ENCODE measurements at regions not wholly inside any gene's neighbourhood (a gene's known extent, or its start where the extent isn't known, plus 50 kb on each side); places are given as distances from the start of the nearest gene placed in this dataset.

GRCh38 chr15:47390208-47390765, 327.0 kb upstream of the SEMA6D start:
- no peaks in the 10 kb centered on the region for H3K9me3 ChIP-seq (ENCODE audit: control insufficient read depth in 1 of 2, low read length in 2 of 2)
- H3K27me3 ChIP-seq (ENCODE audit: low read depth, low read length), result no peaks in the 10 kb centered on the region
- H3K4me1 ChIP-seq (ENCODE audit: control insufficient read depth in 1 of 2, insufficient read depth in 2 of 2, low read length in 2 of 2), result no peaks in the 10 kb centered on the region
- no peak overlapping the region for H3K4me3 ChIP-seq (ENCODE audit: low read depth in 1 of 2, low read length in 2 of 2)
- H3K27ac ChIP-seq (ENCODE audit: low read length), result no peak overlapping the region
- H3K36me3 ChIP-seq (ENCODE audit: control insufficient read depth in 1 of 2, insufficient read depth in 2 of 2, low read length in 2 of 2), result no peaks in the 10 kb centered on the region

- no peaks in the 10 kb centered on the region for H3K4me1 ChIP-seq (ENCODE audit: control insufficient read depth in 1 of 2, insufficient read depth in 2 of 2, low read length in 2 of 2)
- H3K4me3 ChIP-seq (ENCODE audit: low read depth in 1 of 2, low read length in 2 of 2), result no peak overlapping the region
- H3K9me3 ChIP-seq (ENCODE audit: control insufficient read depth in 1 of 2, low read length in 2 of 2), result no peaks in the 10 kb centered on the region
- H3K27ac ChIP-seq (ENCODE audit: low read length), result no peak overlapping the region
- no peaks in the 10 kb centered on the region for H3K36me3 ChIP-seq (ENCODE audit: control insufficient read depth in 1 of 2, insufficient read depth in 2 of 2, low read length in 2 of 2)
- H3K27me3 ChIP-seq (ENCODE audit: low read depth, low read length), result no peaks in the 10 kb centered on the region
Observed at GRCh38 chr15:47394286-47394809, 323.0 kb upstream of the SEMA6D start.

DNA sequence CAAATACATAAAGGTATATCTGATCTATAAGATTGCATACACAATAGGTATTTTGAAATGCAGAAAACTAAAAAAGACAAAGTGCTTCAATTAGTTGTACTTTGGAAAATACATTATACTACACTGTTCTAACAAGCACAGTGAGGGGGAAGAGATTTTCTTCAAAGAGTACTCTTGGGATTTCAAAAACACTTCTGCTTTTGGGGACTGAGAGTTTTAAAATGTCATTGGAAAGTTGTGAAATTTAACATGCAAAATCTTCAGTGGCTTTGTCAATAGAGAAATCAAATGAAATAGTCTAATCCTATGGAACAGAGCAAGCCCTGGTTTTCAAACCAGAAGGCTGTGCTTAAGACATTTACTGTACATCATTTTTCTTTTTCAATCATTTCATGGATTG, 322.2 kb upstream of the SEMA6D start:
- H3K27ac ChIP-seq (ENCODE audit: low read length), result no peak overlapping the region
- no peaks in the 10 kb centered on the region for H3K27me3 ChIP-seq (ENCODE audit: low read depth, low read length)
- H3K9me3 ChIP-seq (ENCODE audit: control insufficient read depth in 1 of 2, low read length in 2 of 2), result no peaks in the 10 kb centered on the region
- H3K36me3 ChIP-seq (ENCODE audit: control insufficient read depth in 1 of 2, insufficient read depth in 2 of 2, low read length in 2 of 2), result no peaks in the 10 kb centered on the region
- H3K4me3 ChIP-seq (ENCODE audit: low read depth in 1 of 2, low read length in 2 of 2), result no peak overlapping the region
- H3K4me1 ChIP-seq (ENCODE audit: control insufficient read depth in 1 of 2, insufficient read depth in 2 of 2, low read length in 2 of 2), result no peaks in the 10 kb centered on the region

GRCh38 chr15:47397655-47398054, 319.6 kb upstream of the SEMA6D start:
- Histone ChIP-seq H3K4me3 (ENCODE audit: low read depth in 1 of 2, low read length in 2 of 2) (no peak overlapping the region), H3K9me3 (ENCODE audit: control insufficient read depth in 1 of 2, low read length in 2 of 2) (no peaks in the 10 kb centered on the region), H3K27ac (ENCODE audit: low read length) (no peak overlapping the region), H3K27me3 (ENCODE audit: low read depth, low read length) (no peaks in the 10 kb centered on the region), H3K36me3 (ENCODE audit: control insufficient read depth in 1 of 2, insufficient read depth in 2 of 2, low read length in 2 of 2) (no peaks in the 10 kb centered on the region), H3K4me1 (ENCODE audit: control insufficient read depth in 1 of 2, insufficient read depth in 2 of 2, low read length in 2 of 2) (no peaks in the 10 kb centered on the region)

GRCh38 chr15:47398132-47398531, 319.2 kb upstream of the SEMA6D start:
- Histone ChIP-seq H3K4me3 (ENCODE audit: low read depth in 1 of 2, low read length in 2 of 2) (no peak overlapping the region), H3K27ac (ENCODE audit: low read length) (no peak overlapping the region), H3K4me1 (ENCODE audit: control insufficient read depth in 1 of 2, insufficient read depth in 2 of 2, low read length in 2 of 2) (no peaks in the 10 kb centered on the region), H3K9me3 (ENCODE audit: control insufficient read depth in 1 of 2, low read length in 2 of 2) (no peaks in the 10 kb centered on the region), H3K36me3 (ENCODE audit: control insufficient read depth in 1 of 2, insufficient read depth in 2 of 2, low read length in 2 of 2) (no peaks in the 10 kb centered on the region), H3K27me3 (ENCODE audit: low read depth, low read length) (no peaks in the 10 kb centered on the region)

GRCh38 chr15:47398594-47398993, 318.7 kb upstream of the SEMA6D start:
- no peaks in the 10 kb centered on the region for H3K36me3 ChIP-seq (ENCODE audit: control insufficient read depth in 1 of 2, insufficient read depth in 2 of 2, low read length in 2 of 2)
- H3K27ac ChIP-seq (ENCODE audit: low read length), result no peak overlapping the region
- H3K9me3 ChIP-seq (ENCODE audit: control insufficient read depth in 1 of 2, low read length in 2 of 2), result no peaks in the 10 kb centered on the region
- no peak overlapping the region for H3K4me3 ChIP-seq (ENCODE audit: low read depth in 1 of 2, low read length in 2 of 2)
- H3K27me3 ChIP-seq (ENCODE audit: low read depth, low read length), result no peaks in the 10 kb centered on the region
- no peaks in the 10 kb centered on the region for H3K4me1 ChIP-seq (ENCODE audit: control insufficient read depth in 1 of 2, insufficient read depth in 2 of 2, low read length in 2 of 2)

DNA sequence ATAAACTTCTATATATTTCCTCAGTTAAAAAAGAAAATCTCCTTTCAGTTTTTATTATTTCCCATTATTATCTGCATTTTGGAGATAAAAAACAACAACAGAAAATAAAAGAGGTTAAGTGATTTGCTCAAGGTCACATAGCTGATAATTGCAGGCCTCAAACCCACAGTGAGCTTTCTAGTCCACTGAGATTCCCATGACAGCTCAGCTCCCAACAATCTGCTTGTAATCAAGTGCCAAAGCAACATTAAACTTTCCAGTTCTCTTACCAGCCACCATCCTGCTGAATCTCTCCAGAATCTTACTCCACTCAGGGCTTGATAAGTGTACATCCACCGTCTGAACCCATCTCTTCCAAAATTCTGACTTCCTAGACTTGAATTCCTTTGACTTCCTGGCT, 318.2 kb upstream of the SEMA6D start:
- Histone ChIP-seq H3K4me1 (ENCODE audit: control insufficient read depth in 1 of 2, insufficient read depth in 2 of 2, low read length in 2 of 2) (no peaks in the 10 kb centered on the region), H3K27me3 (ENCODE audit: low read depth, low read length) (no peaks in the 10 kb centered on the region), H3K36me3 (ENCODE audit: control insufficient read depth in 1 of 2, insufficient read depth in 2 of 2, low read length in 2 of 2) (no peaks in the 10 kb centered on the region), H3K4me3 (ENCODE audit: low read depth in 1 of 2, low read length in 2 of 2) (no peak overlapping the region), H3K27ac (ENCODE audit: low read length) (no peak overlapping the region), H3K9me3 (ENCODE audit: control insufficient read depth in 1 of 2, low read length in 2 of 2) (no peaks in the 10 kb centered on the region)

- Histone ChIP-seq H3K27ac (ENCODE audit: low read length) (no peak overlapping the region), H3K4me3 (ENCODE audit: low read depth in 1 of 2, low read length in 2 of 2) (no peak overlapping the region), H3K27me3 (ENCODE audit: low read depth, low read length) (no peaks in the 10 kb centered on the region), H3K36me3 (ENCODE audit: control insufficient read depth in 1 of 2, insufficient read depth in 2 of 2, low read length in 2 of 2) (no peaks in the 10 kb centered on the region), H3K9me3 (ENCODE audit: control insufficient read depth in 1 of 2, low read length in 2 of 2) (no peaks in the 10 kb centered on the region), H3K4me1 (ENCODE audit: control insufficient read depth in 1 of 2, insufficient read depth in 2 of 2, low read length in 2 of 2) (no peaks in the 10 kb centered on the region)
Observed at GRCh38 chr15:47400603-47401002, 316.7 kb upstream of the SEMA6D start.

DNA sequence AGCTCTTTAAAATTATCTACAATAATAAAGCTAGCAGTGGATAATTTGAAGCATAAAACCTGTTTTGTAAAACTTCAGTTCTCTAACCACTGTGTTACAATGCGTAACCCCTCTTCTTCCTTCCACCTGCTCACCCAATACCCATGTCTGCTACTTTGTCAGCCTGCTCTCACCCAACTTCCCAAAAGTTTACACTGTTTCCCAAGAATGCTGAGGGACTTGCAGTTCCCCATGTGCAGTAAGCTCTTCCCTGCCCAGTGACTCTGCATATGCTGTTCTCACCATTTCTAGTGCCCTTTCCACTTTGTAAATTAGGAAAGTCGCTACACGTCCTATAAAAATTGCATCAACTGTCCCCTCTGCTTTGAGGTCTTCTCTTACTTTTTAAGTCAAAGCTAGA, 315.9 kb upstream of the SEMA6D start:
- Histone ChIP-seq H3K4me1 (ENCODE audit: control insufficient read depth in 1 of 2, insufficient read depth in 2 of 2, low read length in 2 of 2) (no peaks in the 10 kb centered on the region), H3K9me3 (ENCODE audit: control insufficient read depth in 1 of 2, low read length in 2 of 2) (no peaks in the 10 kb centered on the region), H3K27ac (ENCODE audit: low read length) (no peak overlapping the region), H3K27me3 (ENCODE audit: low read depth, low read length) (no peaks in the 10 kb centered on the region), H3K4me3 (ENCODE audit: low read depth in 1 of 2, low read length in 2 of 2) (no peak overlapping the region), H3K36me3 (ENCODE audit: control insufficient read depth in 1 of 2, insufficient read depth in 2 of 2, low read length in 2 of 2) (no peaks in the 10 kb centered on the region)

DNA sequence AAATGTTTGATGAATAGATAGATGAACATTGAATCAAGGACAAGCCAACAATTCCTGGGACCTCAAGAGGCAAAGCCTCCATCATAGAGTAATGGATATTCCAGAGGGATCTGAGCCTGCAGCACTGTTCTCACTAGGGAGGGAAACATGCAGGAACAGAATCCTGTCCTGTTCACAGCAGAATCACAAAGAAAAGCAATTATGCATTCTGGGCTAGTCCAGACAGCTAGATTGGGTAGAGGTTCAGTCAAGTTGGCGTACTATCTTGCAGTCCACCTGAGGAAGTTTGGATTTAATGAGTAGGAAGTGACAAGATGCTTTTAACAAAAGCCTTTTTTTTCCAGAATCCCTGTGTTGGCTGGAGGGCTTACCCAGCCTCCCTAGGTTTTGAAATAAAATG, 314.5 kb upstream of the SEMA6D start:
- no peak overlapping the region for H3K27ac ChIP-seq (ENCODE audit: low read length)

DNA sequence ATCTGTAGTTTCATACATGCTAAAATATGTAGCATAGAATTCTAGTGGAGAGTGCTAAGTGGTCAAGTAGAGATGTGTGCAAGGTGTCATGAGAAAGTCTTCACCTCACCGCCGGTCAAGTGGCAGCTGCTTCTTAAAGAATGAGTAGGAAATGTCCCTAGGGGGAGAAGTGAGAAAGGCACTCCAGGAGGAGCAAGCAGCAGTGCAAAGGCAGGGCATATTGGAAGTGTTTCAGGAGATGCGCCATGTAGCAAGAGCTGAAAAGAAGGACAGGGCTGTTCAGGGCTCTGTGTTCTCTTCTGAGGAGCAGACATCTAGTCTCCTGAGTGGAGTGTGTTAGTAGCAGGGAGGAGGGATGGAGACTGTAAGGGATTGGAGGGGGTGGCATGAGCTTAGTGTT, 312.4 kb upstream of the SEMA6D start:
- Histone ChIP-seq H3K36me3 (ENCODE audit: control insufficient read depth in 1 of 2, insufficient read depth in 2 of 2, low read length in 2 of 2) (no peaks in the 10 kb centered on the region), H3K4me3 (ENCODE audit: low read depth in 1 of 2, low read length in 2 of 2) (no peak overlapping the region), H3K9me3 (ENCODE audit: control insufficient read depth in 1 of 2, low read length in 2 of 2) (no peaks in the 10 kb centered on the region), H3K27ac (ENCODE audit: low read length) (no peak overlapping the region), H3K4me1 (ENCODE audit: control insufficient read depth in 1 of 2, insufficient read depth in 2 of 2, low read length in 2 of 2) (peaks cover 0 to 10% of the 10 kb centered on the region in 2 donors), H3K27me3 (ENCODE audit: low read depth, low read length) (no peaks in the 10 kb centered on the region)

More for the DNA sequence above, 314.5 kb upstream of the SEMA6D start:
- Histone ChIP-seq H3K27me3 (ENCODE audit: low read depth, low read length) (no peaks in the 10 kb centered on the region), H3K4me1 (ENCODE audit: control insufficient read depth in 1 of 2, insufficient read depth in 2 of 2, low read length in 2 of 2) (no peaks in the 10 kb centered on the region), H3K36me3 (ENCODE audit: control insufficient read depth in 1 of 2, insufficient read depth in 2 of 2, low read length in 2 of 2) (no peaks in the 10 kb centered on the region), H3K9me3 (ENCODE audit: control insufficient read depth in 1 of 2, low read length in 2 of 2) (no peaks in the 10 kb centered on the region), H3K4me3 (ENCODE audit: low read depth in 1 of 2, low read length in 2 of 2) (no peak overlapping the region)

Measured in muscle layer of duodenum (tissue), 2 donors.